B cell (primary cell): ENCODE measurements at regions not wholly inside any gene's neighbourhood (a gene's known extent, or its start where the extent isn't known, plus 50 kb on each side); places are given as distances from the start of the nearest gene placed in this dataset.

Source experiments
- ATAC-seq: fragments of 200-7000 bp; cut with Tn5 transposase; one replicate; pipeline ENCODE4 v1.10.0; 2021; ENCODE audit warnings: low read depth, mild to moderate bottlenecking, moderate number of reproducible peaks, moderate library complexity
- CTCF ChIA-PET: fragments of 350-600 bp; sonication (Branson Sonifier 250); formaldehyde crosslinking; loops from one replicate; lab custom pipeline; 2021; ENCODE audit warnings: antibody characterized with exemption, inconsistent platforms; lab: Charles Lee
- POLR2A ChIA-PET: fragments of 350-600 bp; sonication (Branson Sonifier 250); formaldehyde crosslinking; loops from one replicate; lab custom pipeline; 2021; ENCODE audit warnings: antibody characterized with exemption; lab: Charles Lee
- DNase-seq: peaks from one replicate; pipeline ENCODE4 v3.0.0; 2013
- H2AFZ ChIP-seq: 2 replicates; pipeline ENCODE4 v1.6.1; 2012; ENCODE audit warnings: mild to moderate bottlenecking, low read depth, low read length; ENCODE audit not compliant: insufficient read depth, poor library complexity, severe bottlenecking
- H3K27ac ChIP-seq, 2 donors: 1 replicate in 1 of 2; 2 replicates in 1 of 2; pipeline ENCODE4 v1.5.1; 2012 to 2013; ENCODE audit warnings: low read length in 2 of 2, mild to moderate bottlenecking in 2 of 2, moderate library complexity in 1 of 2
- H3K27me3 ChIP-seq, 4 experiments: fragments of 200-600 bp in 1 of 4; sonication (generic) in 1 of 4; replicated peaks in 1 of 4; 1 replicate in 2 of 4; 2 replicates in 2 of 4; pipeline versions ENCODE4 v1.6.1 to v1.7.0; 2013 to 2016; ENCODE audit warnings: low read length in 3 of 4, mild to moderate bottlenecking in 2 of 4, mixed read lengths in 1 of 4, moderate library complexity in 1 of 4; ENCODE audit not compliant: insufficient read depth in 4 of 4, control insufficient read depth in 3 of 4; ENCODE audit errors: control extremely low read depth in 1 of 4
- H3K36me3 ChIP-seq, 2 experiments: replicated peaks in 1 of 2; 1 replicate in 1 of 2; 2 replicates in 1 of 2; pipeline versions ENCODE4 v1.6.1 to v1.7.1; 2013; ENCODE audit warnings: low read length in 1 of 2; ENCODE audit not compliant: insufficient read depth in 2 of 2, control insufficient read depth in 1 of 2; ENCODE audit errors: control extremely low read depth in 1 of 2, extremely low read depth in 1 of 2
- H3K4me1 ChIP-seq, 2 donors: fragments of 200-600 bp in 1 of 2; sonication (generic) in 1 of 2; 1 replicate in 1 of 2; 2 replicates in 1 of 2; pipeline versions ENCODE4 v1.5.1 to v1.6.1; 2013 to 2017; ENCODE audit warnings: low read length in 2 of 2; ENCODE audit not compliant: control insufficient read depth in 2 of 2, insufficient read depth in 2 of 2
- H3K4me2 ChIP-seq: replicated peaks from 2 replicates; pipeline ENCODE3; 2012; ENCODE audit warnings: mild to moderate bottlenecking, low read depth, low read length; ENCODE audit not compliant: poor library complexity, severe bottlenecking
- H3K4me3 ChIP-seq, 5 experiments: fragments of 200-600 bp in 1 of 5; sonication (generic) in 1 of 5; 1 replicate in 3 of 5; 2 replicates in 2 of 5; pipeline versions ENCODE4 v1.5.1 to v1.7.0; 2011 to 2016; ENCODE audit warnings: low read length in 4 of 5, mild to moderate bottlenecking in 4 of 5, low read depth in 2 of 5, control low read depth in 1 of 5, moderate library complexity in 1 of 5; ENCODE audit not compliant: insufficient read depth in 1 of 5; ENCODE audit errors: control extremely low read depth in 1 of 5, extremely low read depth in 1 of 5
- H3K79me2 ChIP-seq: fragments of 200-600 bp; sonication (generic); one replicate; pipeline ENCODE4 v1.6.0; 2016; ENCODE audit warnings: low read length; ENCODE audit not compliant: control insufficient read depth, insufficient read depth
- H3K9ac ChIP-seq: fragments of 200-600 bp; sonication (generic); 2 replicates; pipeline ENCODE4 v1.6.1; 2017; ENCODE audit warnings: mild to moderate bottlenecking, low read length, moderate library complexity
- H3K9me3 ChIP-seq, 3 donors: one replicate each; pipeline versions ENCODE4 v1.6.1 to v1.7.1; 2013; ENCODE audit warnings: low read length in 2 of 3; ENCODE audit not compliant: control insufficient read depth in 2 of 3, insufficient read depth in 1 of 3; ENCODE audit errors: control extremely low read depth in 1 of 3
- H4K20me1 ChIP-seq: 2 replicates; pipeline ENCODE4 v1.6.0; 2012; ENCODE audit warnings: mild to moderate bottlenecking, low read length; ENCODE audit not compliant: insufficient read depth, control insufficient read depth, poor library complexity, severe bottlenecking
- H3K27ac Mint-ChIP-seq: one replicate; pipeline ENCODE4 v1.8.0; 2021; ENCODE audit warnings: mixed read lengths
- H3K27me3 Mint-ChIP-seq: one replicate; pipeline ENCODE4 v1.8.0; 2021; ENCODE audit warnings: mixed read lengths
- H3K4me1 Mint-ChIP-seq: one replicate; pipeline ENCODE4 v1.8.0; 2021; ENCODE audit warnings: mixed read lengths
- H3K4me3 Mint-ChIP-seq: one replicate; pipeline ENCODE4 v1.8.0; 2021; ENCODE audit warnings: mixed read lengths
- H3K9me3 Mint-ChIP-seq: one replicate; pipeline ENCODE4 v1.8.0; 2022; ENCODE audit warnings: mixed read lengths; ENCODE audit not compliant: insufficient read depth
- EZH2 ChIP-seq: IDR thresholded peaks from 2 replicates; pipeline ENCODE4 v1.6.1; 2012; ENCODE audit warnings: borderline replicate concordance, low read depth, mild to moderate bottlenecking, moderate library complexity, low read length; ENCODE audit not compliant: insufficient read depth, poor library complexity, severe bottlenecking
- WGBS: methylation state at CpG from one replicate; pipeline ENCODE4 v1.1.5; 2013; ENCODE audit warnings: missing lambda C conversion rate; ENCODE audit not compliant: insufficient coverage; 5-methylcytosine and 5-hydroxymethylcytosine counted together
- intact Hi-C: fragments of 100-400 bp; cut with micrococcal nuclease; formaldehyde crosslinking; loops from one replicate; pipeline ENCODE4 v1.10.0; 2022
- TF ChIP-seq, protein P1 (sequence below): fragments of 200-600 bp; IDR thresholded peaks from one replicate; pipeline ENCODE4 v1.8.0; 2022; ENCODE audit warnings: antibody characterized with exemption, mild to moderate bottlenecking

DNA sequence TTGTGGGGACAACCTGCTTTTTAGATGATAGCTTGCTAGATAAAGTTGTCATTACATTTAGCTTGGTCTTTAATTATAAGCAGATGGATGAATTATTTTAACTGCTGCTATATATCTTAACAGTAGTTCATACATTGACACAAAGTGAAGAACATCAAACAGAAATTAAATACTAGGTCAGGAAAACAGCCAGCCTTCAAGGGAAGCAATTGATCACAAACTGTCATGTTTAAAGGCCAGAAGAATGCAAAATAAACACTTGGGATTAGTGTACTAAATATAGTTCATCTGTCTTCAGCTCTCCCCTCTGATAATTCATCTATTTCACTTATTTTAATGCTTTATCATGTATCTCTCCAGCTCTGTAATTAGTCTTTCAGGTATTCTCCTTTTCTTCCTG, 225.1 kb upstream of the FERMT1 start:
- no peak overlapping the region for H3K27ac Mint-ChIP-seq
- no peak overlapping the region for H3K27ac ChIP-seq
- DNase-seq (no peak), ATAC-seq (no peak)
- H3K36me3 ChIP-seq: no peaks in the 10 kb centered on the region
- ChIA-PET POLR2A (no interaction called here), CTCF (no interaction called here)
- intact Hi-C loops: no loop called here
- H3K9ac ChIP-seq: no peak overlapping the region
- H2AFZ ChIP-seq: no peak overlapping the region
- no peaks in the 10 kb centered on the region for H4K20me1 ChIP-seq
- H3K4me1 Mint-ChIP-seq: no peaks in the 10 kb centered on the region
- H3K9me3 ChIP-seq: no peaks in the 10 kb centered on the region
- no peak overlapping the region for H3K4me2 ChIP-seq
- no peak overlapping the region for H3K4me3 ChIP-seq
- H3K4me1 ChIP-seq: no peaks in the 10 kb centered on the region
- H3K79me2 ChIP-seq: no peaks in the 10 kb centered on the region
- H3K9me3 Mint-ChIP-seq: no peaks in the 10 kb centered on the region
- no peaks in the 10 kb centered on the region for H3K27me3 Mint-ChIP-seq
- TF ChIP-seq EZH2: no peak
- TF ChIP-seq, protein P1, sequence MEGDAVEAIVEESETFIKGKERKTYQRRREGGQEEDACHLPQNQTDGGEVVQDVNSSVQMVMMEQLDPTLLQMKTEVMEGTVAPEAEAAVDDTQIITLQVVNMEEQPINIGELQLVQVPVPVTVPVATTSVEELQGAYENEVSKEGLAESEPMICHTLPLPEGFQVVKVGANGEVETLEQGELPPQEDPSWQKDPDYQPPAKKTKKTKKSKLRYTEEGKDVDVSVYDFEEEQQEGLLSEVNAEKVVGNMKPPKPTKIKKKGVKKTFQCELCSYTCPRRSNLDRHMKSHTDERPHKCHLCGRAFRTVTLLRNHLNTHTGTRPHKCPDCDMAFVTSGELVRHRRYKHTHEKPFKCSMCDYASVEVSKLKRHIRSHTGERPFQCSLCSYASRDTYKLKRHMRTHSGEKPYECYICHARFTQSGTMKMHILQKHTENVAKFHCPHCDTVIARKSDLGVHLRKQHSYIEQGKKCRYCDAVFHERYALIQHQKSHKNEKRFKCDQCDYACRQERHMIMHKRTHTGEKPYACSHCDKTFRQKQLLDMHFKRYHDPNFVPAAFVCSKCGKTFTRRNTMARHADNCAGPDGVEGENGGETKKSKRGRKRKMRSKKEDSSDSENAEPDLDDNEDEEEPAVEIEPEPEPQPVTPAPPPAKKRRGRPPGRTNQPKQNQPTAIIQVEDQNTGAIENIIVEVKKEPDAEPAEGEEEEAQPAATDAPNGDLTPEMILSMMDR: no peak
- H3K27me3 ChIP-seq: no peaks in the 10 kb centered on the region
- H3K4me3 Mint-ChIP-seq: no peak overlapping the region

DNA sequence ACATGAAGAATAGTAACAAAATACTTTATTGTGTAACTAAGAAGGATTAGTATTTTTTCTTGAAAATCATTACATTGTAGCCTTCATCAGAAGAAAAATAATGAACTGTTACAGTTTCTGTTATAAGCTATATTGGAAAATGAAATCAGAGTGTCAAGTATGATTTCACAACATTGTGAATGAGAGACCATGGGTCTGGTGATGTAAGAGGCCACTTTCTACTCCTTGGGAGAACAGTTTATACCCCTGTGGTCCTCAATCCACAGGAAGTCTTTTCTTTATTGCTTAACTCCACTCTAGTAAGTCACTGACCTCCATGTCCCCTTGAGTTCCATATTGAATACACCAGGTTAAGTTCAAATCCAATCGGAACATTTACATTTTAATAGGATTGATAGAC, 218.7 kb upstream of the FERMT1 start:
- no peak for TF ChIP-seq EZH2
- TF ChIP-seq, protein P1: no peak
- no peak overlapping the region for H3K4me3 Mint-ChIP-seq

More for the DNA sequence above, 218.7 kb upstream of the FERMT1 start:
- Mint-ChIP-seq H3K9me3 (no peaks in the 10 kb centered on the region), H3K4me1 (no peaks in the 10 kb centered on the region), H3K27me3 (peaks cover 3% of the 10 kb centered on the region), H3K27ac (no peak overlapping the region)
- Histone ChIP-seq H3K27me3 (no peaks in the 10 kb centered on the region), H3K79me2 (no peaks in the 10 kb centered on the region), H3K4me2 (no peak overlapping the region), H4K20me1 (no peaks in the 10 kb centered on the region), H3K9ac (no peak overlapping the region), H3K36me3 (no peaks in the 10 kb centered on the region), H3K4me3 (no peak overlapping the region), H2AFZ (no peak overlapping the region), H3K4me1 (no peaks in the 10 kb centered on the region), H3K27ac (no peak overlapping the region), H3K9me3 (no peaks in the 10 kb centered on the region)
- DNase-seq (no peak), ATAC-seq (no peak)
- ChIA-PET CTCF (no interaction called here), POLR2A (no interaction called here)
- intact Hi-C loops: no loop called here
- WGBS: no CpG with 5 or more reads among the region's 1 CpG
